GM23338 (cell line): ENCODE measurements at regions not wholly inside any gene's neighbourhood (a gene's known extent, or its start where the extent isn't known, plus 50 kb on each side); places are given as distances from the start of the nearest gene placed in this dataset.

Experiments used
- ATAC-seq: fragments of 200-7000 bp; cut with Tn5 transposase; 3 replicates; pipeline ENCODE4 v1.9.1; 2020
- DNase-seq: peaks from one replicate; pipeline ENCODE4 v3.0.0-alpha.2; 2015; ENCODE audit warnings: low spot score
- H2AFZ ChIP-seq: fragments of 200-600 bp; sonication (generic); 2 replicates; pipeline ENCODE4 v1.8.0; 2016; ENCODE audit warnings: antibody characterized with exemption, mild to moderate bottlenecking, moderate library complexity
- H3F3A ChIP-seq: fragments of 200-600 bp; sonication (generic); replicated peaks from 2 replicates; pipeline ENCODE4 v1.8.0; 2017; ENCODE audit warnings: antibody characterized with exemption, mixed run types, low read depth
- H3K27ac ChIP-seq: fragments of 200-600 bp; sonication (generic); 2 replicates; pipeline ENCODE4 v1.6.1; 2016; ENCODE audit warnings: low read depth
- H3K27me3 ChIP-seq: fragments of 200-600 bp; sonication (generic); 2 replicates; pipeline ENCODE4 v1.8.0; 2016; ENCODE audit warnings: mild to moderate bottlenecking, mixed run types, moderate library complexity; ENCODE audit not compliant: insufficient read depth
- H3K36me3 ChIP-seq: fragments of 200-600 bp; sonication (generic); 2 replicates; pipeline ENCODE4 v1.8.0; 2016; ENCODE audit warnings: mild to moderate bottlenecking; ENCODE audit not compliant: insufficient read depth
- H3K4me1 ChIP-seq: fragments of 200-600 bp; sonication (generic); 2 replicates; pipeline ENCODE4 v1.8.0; 2016; ENCODE audit warnings: mild to moderate bottlenecking, moderate library complexity; ENCODE audit not compliant: insufficient read depth
- H3K4me2 ChIP-seq: fragments of 200-600 bp; sonication (generic); 2 replicates; pipeline ENCODE4 v1.7.1; 2017; ENCODE audit warnings: mixed run types
- H3K4me3 ChIP-seq: fragments of 200-600 bp; sonication (generic); 2 replicates; pipeline ENCODE4 v1.6.1; 2016; ENCODE audit warnings: mixed run types
- H3K79me2 ChIP-seq: fragments of 200-600 bp; sonication (generic); replicated peaks from 2 replicates; pipeline ENCODE4 v1.8.0; 2017; ENCODE audit warnings: mild to moderate bottlenecking; ENCODE audit not compliant: insufficient read depth
- H3K9me2 ChIP-seq: fragments of 200-600 bp; sonication (generic); 2 replicates; pipeline ENCODE4 v1.8.0; 2017; ENCODE audit not compliant: insufficient read depth
- H4K20me1 ChIP-seq: fragments of 200-600 bp; sonication (generic); replicated peaks from 2 replicates; pipeline ENCODE4 v1.8.0; 2017; ENCODE audit warnings: mild to moderate bottlenecking; ENCODE audit not compliant: insufficient read depth
- H3K27ac Mint-ChIP-seq: 2 replicates; pipeline ENCODE4 v1.8.0; 2020; ENCODE audit warnings: inconsistent platforms, mild to moderate bottlenecking, moderate library complexity, mixed read lengths
- H3K27me3 Mint-ChIP-seq: 3 replicates; pipeline ENCODE4 v1.8.0; 2022; ENCODE audit warnings: low read depth, mild to moderate bottlenecking, moderate library complexity, mixed read lengths, inconsistent platforms; ENCODE audit not compliant: insufficient read depth, poor library complexity
- H3K36me3 Mint-ChIP-seq: 3 replicates; pipeline ENCODE4 v1.8.0; 2021; ENCODE audit warnings: low read depth, mild to moderate bottlenecking, inconsistent platforms, moderate library complexity, mixed read lengths
- H3K4me1 Mint-ChIP-seq: 3 replicates; pipeline ENCODE4 v1.8.0; 2020; ENCODE audit warnings: mild to moderate bottlenecking, inconsistent platforms, mixed read lengths
- H3K4me3 Mint-ChIP-seq: 3 replicates; pipeline ENCODE4 v1.8.0; 2021; ENCODE audit warnings: moderate library complexity, mild to moderate bottlenecking, inconsistent platforms, mixed read lengths
- H3K9me3 Mint-ChIP-seq: 3 replicates; pipeline ENCODE4 v1.8.0; 2020; ENCODE audit warnings: moderate library complexity, mild to moderate bottlenecking, inconsistent platforms, mixed read lengths
- CREB1 ChIP-seq: fragments of 250-450 bp; sonication (Bioruptor Pico); IDR thresholded peaks from 2 replicates; pipeline ENCODE4 v1.5.0; 2020; ENCODE audit warnings: low read depth, mild to moderate bottlenecking, moderate library complexity
- EZH2phosphoT487 ChIP-seq: fragments of 200-600 bp; sonication (generic); IDR thresholded peaks from one replicate; pipeline ENCODE4 v1.8.1; 2018; ENCODE audit warnings: antibody characterized with exemption; ENCODE audit not compliant: unreplicated experiment
- JUNB ChIP-seq: IDR thresholded peaks from one replicate; pipeline ENCODE4 v1.6.1; 2016; ENCODE audit warnings: antibody characterized with exemption; ENCODE audit not compliant: unreplicated experiment
- NANOG ChIP-seq: IDR thresholded peaks from 2 replicates; pipeline ENCODE4 v1.6.1; 2016; ENCODE audit warnings: antibody characterized with exemption, borderline replicate concordance
- POLR2AphosphoS5 ChIP-seq: IDR thresholded peaks from 2 replicates; pipeline ENCODE4 v1.6.1; 2016; ENCODE audit warnings: antibody characterized with exemption, low read depth
- STAT1 ChIP-seq: IDR thresholded peaks from one replicate; pipeline ENCODE4 v1.6.1; 2016; ENCODE audit warnings: antibody characterized with exemption; ENCODE audit not compliant: unreplicated experiment
- ZNF114 ChIP-seq: fragments of 250-450 bp; sonication (Bioruptor Pico); IDR thresholded peaks from 2 replicates; pipeline ENCODE4 v1.5.0; 2020; ENCODE audit warnings: mild to moderate bottlenecking, moderate library complexity
- TF ChIP-seq, protein P1 (sequence below): IDR thresholded peaks from one replicate; pipeline ENCODE4 v1.6.1; 2018; ENCODE audit warnings: antibody characterized with exemption; ENCODE audit not compliant: unreplicated experiment
- TF ChIP-seq, protein P2 (sequence below), 2 experiments: fragments of 200-600 bp in 1 of 2; sonication (generic) in 1 of 2; conservative IDR thresholded peaks; 2 replicates each; pipeline versions ENCODE4 v1.5.1 to v1.6.1; 2016 to 2017; ENCODE audit warnings: antibody characterized with exemption in 2 of 2, low read depth in 2 of 2, mild to moderate bottlenecking in 2 of 2, moderate library complexity in 1 of 2

DNA sequence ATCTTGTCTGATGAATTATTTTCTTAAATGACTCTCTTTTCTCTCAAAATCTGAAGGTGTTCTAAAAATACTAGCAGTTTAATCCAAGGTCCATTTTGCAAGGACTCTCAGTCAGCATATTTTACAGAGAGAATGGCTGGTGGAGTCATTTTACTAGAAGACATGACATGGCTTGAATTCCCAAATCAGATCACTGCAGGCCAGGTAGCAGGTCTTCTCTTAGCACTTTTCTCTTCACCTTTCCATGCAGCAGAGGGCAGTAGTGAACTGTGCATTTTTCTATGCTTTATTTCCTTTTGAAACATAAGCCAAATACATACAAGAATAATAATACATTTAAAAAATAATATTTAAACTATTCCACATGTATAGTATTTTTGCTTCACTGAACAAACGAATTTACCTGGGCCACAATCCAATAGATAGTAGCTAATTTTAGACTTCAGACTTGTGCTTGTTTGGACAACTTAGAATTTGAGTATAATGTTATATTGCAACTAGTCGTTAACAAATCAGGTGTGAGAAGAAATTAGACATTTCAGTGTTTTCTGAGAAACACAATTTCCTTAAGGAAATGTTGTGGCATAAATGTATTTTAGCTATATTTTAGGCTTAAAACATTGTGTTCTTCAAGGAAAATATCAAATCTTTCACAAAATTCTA, 289.4 kb upstream of the DAB2 start:
- no peaks in the 10 kb centered on the region for H3F3A ChIP-seq
- no peak overlapping the region for H3K4me3 ChIP-seq
- H3K4me1 ChIP-seq = no peaks in the 10 kb centered on the region
- H3K4me1 Mint-ChIP-seq = peaks cover 7% of the 10 kb centered on the region
- no peak overlapping the region for H3K4me3 Mint-ChIP-seq
- H2AFZ ChIP-seq = no peak overlapping the region
- H3K27ac ChIP-seq = no peak overlapping the region
- H3K27me3 ChIP-seq = no peaks in the 10 kb centered on the region
- H3K9me2 ChIP-seq = no peaks in the 10 kb centered on the region
- no peaks in the 10 kb centered on the region for H3K36me3 Mint-ChIP-seq
- H3K4me2 ChIP-seq = no peak overlapping the region
- peak overlapping the region; percentile 93 for H3K27ac Mint-ChIP-seq
- DNase-seq (peak; percentile 78), ATAC-seq (peak; percentile 70)
- H3K9me3 Mint-ChIP-seq = 0 out of 3 replicates have a peak, but pooled peaks cover 4% of the 10 kb centered on the region
- no peaks in the 10 kb centered on the region for H3K79me2 ChIP-seq
- H4K20me1 ChIP-seq = no peaks in the 10 kb centered on the region
- TF ChIP-seq EZH2phosphoT487 = no peak
- TF ChIP-seq, protein P1, sequence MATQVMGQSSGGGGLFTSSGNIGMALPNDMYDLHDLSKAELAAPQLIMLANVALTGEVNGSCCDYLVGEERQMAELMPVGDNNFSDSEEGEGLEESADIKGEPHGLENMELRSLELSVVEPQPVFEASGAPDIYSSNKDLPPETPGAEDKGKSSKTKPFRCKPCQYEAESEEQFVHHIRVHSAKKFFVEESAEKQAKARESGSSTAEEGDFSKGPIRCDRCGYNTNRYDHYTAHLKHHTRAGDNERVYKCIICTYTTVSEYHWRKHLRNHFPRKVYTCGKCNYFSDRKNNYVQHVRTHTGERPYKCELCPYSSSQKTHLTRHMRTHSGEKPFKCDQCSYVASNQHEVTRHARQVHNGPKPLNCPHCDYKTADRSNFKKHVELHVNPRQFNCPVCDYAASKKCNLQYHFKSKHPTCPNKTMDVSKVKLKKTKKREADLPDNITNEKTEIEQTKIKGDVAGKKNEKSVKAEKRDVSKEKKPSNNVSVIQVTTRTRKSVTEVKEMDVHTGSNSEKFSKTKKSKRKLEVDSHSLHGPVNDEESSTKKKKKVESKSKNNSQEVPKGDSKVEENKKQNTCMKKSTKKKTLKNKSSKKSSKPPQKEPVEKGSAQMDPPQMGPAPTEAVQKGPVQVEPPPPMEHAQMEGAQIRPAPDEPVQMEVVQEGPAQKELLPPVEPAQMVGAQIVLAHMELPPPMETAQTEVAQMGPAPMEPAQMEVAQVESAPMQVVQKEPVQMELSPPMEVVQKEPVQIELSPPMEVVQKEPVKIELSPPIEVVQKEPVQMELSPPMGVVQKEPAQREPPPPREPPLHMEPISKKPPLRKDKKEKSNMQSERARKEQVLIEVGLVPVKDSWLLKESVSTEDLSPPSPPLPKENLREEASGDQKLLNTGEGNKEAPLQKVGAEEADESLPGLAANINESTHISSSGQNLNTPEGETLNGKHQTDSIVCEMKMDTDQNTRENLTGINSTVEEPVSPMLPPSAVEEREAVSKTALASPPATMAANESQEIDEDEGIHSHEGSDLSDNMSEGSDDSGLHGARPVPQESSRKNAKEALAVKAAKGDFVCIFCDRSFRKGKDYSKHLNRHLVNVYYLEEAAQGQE = no peak
- no peak for TF ChIP-seq POLR2AphosphoS5
- TF ChIP-seq, protein P2, sequence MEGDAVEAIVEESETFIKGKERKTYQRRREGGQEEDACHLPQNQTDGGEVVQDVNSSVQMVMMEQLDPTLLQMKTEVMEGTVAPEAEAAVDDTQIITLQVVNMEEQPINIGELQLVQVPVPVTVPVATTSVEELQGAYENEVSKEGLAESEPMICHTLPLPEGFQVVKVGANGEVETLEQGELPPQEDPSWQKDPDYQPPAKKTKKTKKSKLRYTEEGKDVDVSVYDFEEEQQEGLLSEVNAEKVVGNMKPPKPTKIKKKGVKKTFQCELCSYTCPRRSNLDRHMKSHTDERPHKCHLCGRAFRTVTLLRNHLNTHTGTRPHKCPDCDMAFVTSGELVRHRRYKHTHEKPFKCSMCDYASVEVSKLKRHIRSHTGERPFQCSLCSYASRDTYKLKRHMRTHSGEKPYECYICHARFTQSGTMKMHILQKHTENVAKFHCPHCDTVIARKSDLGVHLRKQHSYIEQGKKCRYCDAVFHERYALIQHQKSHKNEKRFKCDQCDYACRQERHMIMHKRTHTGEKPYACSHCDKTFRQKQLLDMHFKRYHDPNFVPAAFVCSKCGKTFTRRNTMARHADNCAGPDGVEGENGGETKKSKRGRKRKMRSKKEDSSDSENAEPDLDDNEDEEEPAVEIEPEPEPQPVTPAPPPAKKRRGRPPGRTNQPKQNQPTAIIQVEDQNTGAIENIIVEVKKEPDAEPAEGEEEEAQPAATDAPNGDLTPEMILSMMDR (conservative IDR thresholded peaks at IDR 0.05; ENCODE audit: low read depth in 2 of 2) = peak; percentile 69 to 77
- no peaks in the 10 kb centered on the region for H3K36me3 ChIP-seq
- no peaks in the 10 kb centered on the region for H3K27me3 Mint-ChIP-seq

DNA sequence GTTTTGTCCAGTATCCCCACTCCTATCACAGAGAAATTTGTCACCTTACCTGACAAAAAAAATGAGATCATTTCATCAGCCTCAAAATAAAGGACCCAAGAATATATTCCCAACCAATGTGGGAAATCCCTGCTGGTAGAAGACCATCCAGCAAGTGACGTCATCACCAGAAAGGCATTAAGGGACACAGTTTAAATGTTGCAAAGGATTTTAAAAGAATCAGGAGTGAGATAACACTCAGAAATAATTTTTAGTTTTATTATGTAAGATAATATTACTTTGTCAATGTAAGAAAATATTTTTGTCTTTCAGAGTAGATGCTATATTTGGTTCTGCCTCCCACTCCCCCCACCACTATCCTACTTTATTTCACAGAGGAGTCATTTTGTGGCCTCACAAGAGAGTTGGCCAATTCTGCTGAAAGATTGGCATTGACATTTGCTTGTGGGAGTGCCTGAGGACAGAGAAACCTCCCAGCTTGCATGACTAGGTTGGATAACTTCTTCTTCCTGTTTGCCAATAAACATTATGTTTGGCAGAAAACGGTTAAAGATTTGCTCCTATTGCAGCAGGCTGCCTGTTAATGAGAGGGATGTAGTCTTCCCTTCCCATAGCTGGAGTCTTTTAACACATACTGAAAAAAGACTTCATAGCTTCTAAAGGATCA, 288.6 kb upstream of the DAB2 start:
- Mint-ChIP-seq H3K27me3 (no peaks in the 10 kb centered on the region), H3K4me3 (no peak overlapping the region), H3K9me3 (0 out of 3 replicates have a peak, but pooled peaks cover 4% of the 10 kb centered on the region), H3K36me3 (no peaks in the 10 kb centered on the region), H3K4me1 (peaks cover 7% of the 10 kb centered on the region), H3K27ac (no peak overlapping the region)
- Histone ChIP-seq H2AFZ (no peak overlapping the region), H3K4me3 (no peak overlapping the region), H3K27me3 (no peaks in the 10 kb centered on the region), H3K79me2 (no peaks in the 10 kb centered on the region), H4K20me1 (no peaks in the 10 kb centered on the region), H3K27ac (no peak overlapping the region), H3K9me2 (no peaks in the 10 kb centered on the region), H3K4me2 (no peak overlapping the region), H3K36me3 (no peaks in the 10 kb centered on the region), H3K4me1 (no peaks in the 10 kb centered on the region), H3F3A (no peaks in the 10 kb centered on the region)
- ATAC-seq (no peak), DNase-seq (no peak)
- TF ChIP-seq CREB1 (CRISPR knock-in tag) (no peak), NANOG (no peak), JUNB (no peak), EZH2phosphoT487 (no peak), ZNF114 (CRISPR knock-in tag) (no peak), STAT1 (no peak)
- TF ChIP-seq, protein P2 (conservative IDR thresholded peaks at IDR 0.05; ENCODE audit: low read depth in 2 of 2) = no peak
